ENCODE measurements at regions not wholly inside any gene's neighbourhood (a gene's known extent, or its start where the extent isn't known, plus 50 kb on each side); places are given as distances from the start of the nearest gene placed in this dataset.
A peak's percentile ranks its signal among the peaks of the same experiment; 100 is the strongest.
"Not testable (repeated sequence)": the region's sequence is repeated elsewhere in the genome, so short reads cannot be mapped to it uniquely, and the experiment has no call there.

GRCh38 chr4:127501103-127501502 lies 131.7 kb upstream of the INTU start:
- no peak for DNase-seq

GRCh38 chr4:127503111-127503510 lies 129.6 kb upstream of the INTU start:
- no peak for DNase-seq

GRCh38 chr4:127505203-127505602 lies 127.6 kb upstream of the INTU start:
- DNase-seq = peak; percentile 77

- peak; percentile 72 for DNase-seq
These were observed 126.5 kb upstream of the INTU start for GRCh38 chr4:127506283-127506682.

GRCh38 chr4:127509155-127509554 lies 123.6 kb upstream of the INTU start:
- DNase-seq = no peak

- not testable (repeated sequence) for DNase-seq
These were observed 120.1 kb upstream of the INTU start for GRCh38 chr4:127512672-127513071.

- not testable (repeated sequence) for DNase-seq
These were observed 117.5 kb upstream of the INTU start for GRCh38 chr4:127515259-127515658.

- no peak for DNase-seq
These were observed 114.7 kb upstream of the INTU start for GRCh38 chr4:127518046-127518445.

GRCh38 chr4:127521463-127521862 lies 111.3 kb upstream of the INTU start:
- peak; percentile 20 for DNase-seq

- no peak for DNase-seq
These were observed 109.4 kb upstream of the INTU start for GRCh38 chr4:127523369-127523768.

GRCh38 chr4:127525608-127526007 lies 107.1 kb upstream of the INTU start:
- DNase-seq = no peak

- DNase-seq = no peak
These were observed 104.5 kb upstream of the INTU start for GRCh38 chr4:127528302-127528701.

GRCh38 chr4:127529879-127530278 lies 102.9 kb upstream of the INTU start:
- not testable (repeated sequence) for DNase-seq

GRCh38 chr4:127533028-127533700 lies 99.6 kb upstream of the INTU start:
- peak; percentile 75 for DNase-seq

GRCh38 chr4:127534041-127534825 lies 98.5 kb upstream of the INTU start:
- DNase-seq = no peak

- DNase-seq = no peak
These were observed 94.7 kb upstream of the INTU start for GRCh38 chr4:127538016-127538415.

- no peak for DNase-seq
These were observed 92.2 kb upstream of the INTU start for GRCh38 chr4:127540497-127541025.

GRCh38 chr4:127545271-127545670 lies 87.5 kb upstream of the INTU start:
- DNase-seq = no peak

- DNase-seq = no peak
These were observed 83.5 kb upstream of the INTU start for GRCh38 chr4:127548990-127549925.

GRCh38 chr4:127555106-127555505 lies 77.7 kb upstream of the INTU start:
- DNase-seq = no peak

GRCh38 chr4:127558088-127558487 lies 74.7 kb upstream of the INTU start:
- DNase-seq = no peak
